Endothelial cell of umbilical vein (primary cell): ENCODE measurements at regions not wholly inside any gene's neighbourhood (a gene's known extent, or its start where the extent isn't known, plus 50 kb on each side); places are given as distances from the start of the nearest gene placed in this dataset.

ENCODE experiments used
- BruUV-seq: library from RNA; stranded (reverse); fragments of 400-500 nt; replicated peaks from 2 replicates; lab custom pipeline; 2021; lab: Mats Ljungman, UMichigan
- CTCF ChIA-PET: fragments of 300-600, 350-600 bp; sonication (Branson Sonifier 250); formaldehyde crosslinking; loops from one replicate; lab custom pipeline; 2021; ENCODE audit warnings: antibody characterized with exemption, inconsistent platforms; lab: Charles Lee
- POLR2A ChIA-PET: fragments of 300-600, 350-600 bp; sonication (Branson Sonifier 250); formaldehyde crosslinking; loops from one replicate; lab custom pipeline; 2021; ENCODE audit warnings: antibody characterized with exemption, inconsistent platforms; lab: Charles Lee
- DNase-seq: peaks from one replicate; pipeline ENCODE4 v3.0.0-alpha.2; 2011; ENCODE audit warnings: low read depth, low spot score
- FAIRE-seq: peaks from 2 replicates; lab custom pipeline; 2011; peaks lifted over from hg19 to GRCh38; lab: Jason Lieb, UNC
- H2AFZ ChIP-seq: 2 replicates; pipeline ENCODE4 v1.6.0; 2012; ENCODE audit warnings: low read depth, low read length, control low read depth, inconsistent platforms
- H3K27ac ChIP-seq: 2 replicates; pipeline ENCODE4 v1.5.1; 2011; ENCODE audit warnings: low read depth, mild to moderate bottlenecking, control low read depth, low read length, moderate library complexity; ENCODE audit not compliant: insufficient read depth
- H3K27me3 ChIP-seq, 2 experiments: 2 replicates each; pipeline versions ENCODE4 v1.6.0 to v1.6.1; 2011; ENCODE audit warnings: low read length in 2 of 2, mixed read lengths in 1 of 2; ENCODE audit not compliant: control insufficient read depth in 2 of 2, insufficient read depth in 2 of 2
- H3K36me3 ChIP-seq, 2 experiments: 2 replicates in 1 of 2; 3 replicates in 1 of 2; pipeline ENCODE4 v1.5.1; 2011; ENCODE audit warnings: low read length in 2 of 2, mild to moderate bottlenecking in 1 of 2, moderate library complexity in 1 of 2; ENCODE audit not compliant: control insufficient read depth in 2 of 2, insufficient read depth in 2 of 2; ENCODE audit errors: extremely low read depth in 1 of 2
- H3K4me1 ChIP-seq: 3 replicates; pipeline ENCODE4 v1.5.1; 2011; ENCODE audit warnings: mild to moderate bottlenecking, low read length; ENCODE audit not compliant: control insufficient read depth, insufficient read depth; ENCODE audit errors: extremely low read depth
- H3K4me2 ChIP-seq: 2 replicates; pipeline ENCODE4 v1.6.1; 2011; ENCODE audit warnings: low read length, control low read depth, mixed read lengths; ENCODE audit not compliant: insufficient read depth
- H3K4me3 ChIP-seq, 3 experiments: fragments of 200-600 bp in 1 of 3; sonication (generic), shearing (Covaris generic) in 1 of 3; replicated peaks in 1 of 3; 2 replicates each; pipeline ENCODE4 v1.5.1; 2011 to 2016; ENCODE audit warnings: control low read depth in 3 of 3, low read length in 3 of 3, mild to moderate bottlenecking in 2 of 3, inconsistent platforms in 1 of 3, low read depth in 1 of 3, moderate library complexity in 1 of 3; ENCODE audit not compliant: insufficient read depth in 1 of 3
- H3K79me2 ChIP-seq: 2 replicates; pipeline ENCODE4 v1.6.0; 2012; ENCODE audit warnings: low read length, inconsistent platforms; ENCODE audit not compliant: control insufficient read depth, insufficient read depth
- H3K9ac ChIP-seq: replicated peaks from 2 replicates; pipeline ENCODE3; 2011; ENCODE audit warnings: low read length, control low read depth; ENCODE audit not compliant: insufficient read depth; ENCODE audit errors: extremely low read depth
- H3K9me1 ChIP-seq: replicated peaks from 3 replicates; pipeline ENCODE4 v1.6.0; 2011; ENCODE audit warnings: mild to moderate bottlenecking, low read length; ENCODE audit not compliant: control insufficient read depth, insufficient read depth; ENCODE audit errors: extremely low read depth
- H3K9me3 ChIP-seq: replicated peaks from 2 replicates; pipeline ENCODE4 v1.5.1; 2012; ENCODE audit warnings: low read length, inconsistent platforms; ENCODE audit not compliant: control insufficient read depth, insufficient read depth
- H4K20me1 ChIP-seq: replicated peaks from 2 replicates; pipeline ENCODE3; 2011; ENCODE audit warnings: mild to moderate bottlenecking, low read length; ENCODE audit not compliant: control insufficient read depth, insufficient read depth; ENCODE audit errors: extremely low read depth
- EZH2 ChIP-seq: IDR thresholded peaks from 2 replicates; pipeline ENCODE4 v1.6.1; 2012; ENCODE audit warnings: borderline replicate concordance, low read depth, mild to moderate bottlenecking, moderate library complexity, low read length, inconsistent platforms; ENCODE audit not compliant: severe bottlenecking
- FOS ChIP-seq: IDR thresholded peaks from 2 replicates; pipeline ENCODE4 v1.6.1; 2011; ENCODE audit warnings: mild to moderate bottlenecking, low read length, moderate library complexity, borderline replicate concordance; ENCODE audit not compliant: insufficient read depth
- GATA2 ChIP-seq: IDR thresholded peaks from 2 replicates; pipeline ENCODE4 v1.7.0; 2011; ENCODE audit warnings: low read depth, mild to moderate bottlenecking, moderate library complexity, mixed read lengths, low read length; ENCODE audit not compliant: insufficient read length, insufficient read depth
- JUN ChIP-seq: IDR thresholded peaks from 2 replicates; pipeline ENCODE4 v1.6.1; 2011; ENCODE audit warnings: borderline replicate concordance, low read depth; ENCODE audit not compliant: insufficient read length, insufficient read depth
- MAX ChIP-seq: IDR thresholded peaks from 2 replicates; pipeline ENCODE4 v1.6.1; 2011; ENCODE audit not compliant: insufficient read depth, insufficient read length
- MYC ChIP-seq: IDR thresholded peaks from one replicate; pipeline ENCODE4 v1.6.1; 2011; ENCODE audit warnings: mild to moderate bottlenecking, low read depth, low read length
- POLR2A ChIP-seq: IDR thresholded peaks from 2 replicates; pipeline ENCODE4 v1.6.1; 2012; ENCODE audit warnings: low read depth, mild to moderate bottlenecking, control low read depth, low read length
- POLR2AphosphoS5 ChIP-seq: IDR thresholded peaks from 2 replicates; pipeline ENCODE4 v1.6.1; 2012; ENCODE audit warnings: low read depth, mild to moderate bottlenecking, control low read depth, low read length, moderate library complexity; ENCODE audit not compliant: insufficient read depth
- dilution Hi-C: fragments of 300-500 bp; cut with MboI; formaldehyde crosslinking; loops from one replicate; pipeline ENCODE4 v1.15.0; 2019; ENCODE audit warnings: low sequenced_read_pairs; ENCODE audit not compliant: extremely low pct_ligation_motif_present
- intact Hi-C: fragments of 100-400 bp; cut with micrococcal nuclease; formaldehyde crosslinking; loops from one replicate; pipeline ENCODE4 v1.10.0; 2022
- TF ChIP-seq, protein P1 (sequence below), 2 donors: IDR thresholded peaks; 1 replicate in 1 of 2; 2 replicates in 1 of 2; pipeline ENCODE4 v1.5.1; 2011; ENCODE audit warnings: low read length in 2 of 2, mild to moderate bottlenecking in 2 of 2, moderate library complexity in 2 of 2, control low read depth in 1 of 2, inconsistent platforms in 1 of 2, low read depth in 1 of 2; ENCODE audit not compliant: insufficient read depth in 1 of 2; ENCODE audit errors: extremely low read depth in 1 of 2

DNA sequence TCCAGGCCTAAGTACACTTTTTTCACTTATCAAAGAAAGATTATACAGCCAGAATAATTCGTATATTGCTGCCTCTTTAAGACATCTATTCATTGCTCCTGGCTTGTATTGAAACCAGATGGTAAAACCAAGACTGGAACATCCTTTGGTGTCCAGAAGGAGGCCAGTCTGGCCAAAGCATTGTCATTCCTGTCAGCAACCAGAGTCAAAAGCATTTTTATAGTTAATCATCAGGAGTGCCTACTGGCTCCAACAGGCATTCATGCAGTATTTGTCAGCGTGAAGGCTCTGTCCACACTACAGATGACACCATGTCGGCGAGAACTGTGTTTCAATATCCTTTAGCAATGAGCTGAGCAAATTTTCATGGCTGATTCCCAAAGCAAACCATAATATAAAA is 118.0 kb upstream of the G2E3 start:
- no peak overlapping the region for H3K4me3 ChIP-seq
- intact Hi-C loops (loop anchor here (5.0 kb wide), 1 partner anchor 64 kb away; no protein-coding TSS in a partner anchor), dilution Hi-C loops (no loop called here)
- no peaks in the 10 kb centered on the region for H4K20me1 ChIP-seq
- no peak for DNase-seq
- H3K9me1 ChIP-seq = no peaks in the 10 kb centered on the region
- H3K9ac ChIP-seq = no peak overlapping the region
- no peak for TF ChIP-seq JUN
- no peak for TF ChIP-seq POLR2AphosphoS5
- TF ChIP-seq, protein P1, sequence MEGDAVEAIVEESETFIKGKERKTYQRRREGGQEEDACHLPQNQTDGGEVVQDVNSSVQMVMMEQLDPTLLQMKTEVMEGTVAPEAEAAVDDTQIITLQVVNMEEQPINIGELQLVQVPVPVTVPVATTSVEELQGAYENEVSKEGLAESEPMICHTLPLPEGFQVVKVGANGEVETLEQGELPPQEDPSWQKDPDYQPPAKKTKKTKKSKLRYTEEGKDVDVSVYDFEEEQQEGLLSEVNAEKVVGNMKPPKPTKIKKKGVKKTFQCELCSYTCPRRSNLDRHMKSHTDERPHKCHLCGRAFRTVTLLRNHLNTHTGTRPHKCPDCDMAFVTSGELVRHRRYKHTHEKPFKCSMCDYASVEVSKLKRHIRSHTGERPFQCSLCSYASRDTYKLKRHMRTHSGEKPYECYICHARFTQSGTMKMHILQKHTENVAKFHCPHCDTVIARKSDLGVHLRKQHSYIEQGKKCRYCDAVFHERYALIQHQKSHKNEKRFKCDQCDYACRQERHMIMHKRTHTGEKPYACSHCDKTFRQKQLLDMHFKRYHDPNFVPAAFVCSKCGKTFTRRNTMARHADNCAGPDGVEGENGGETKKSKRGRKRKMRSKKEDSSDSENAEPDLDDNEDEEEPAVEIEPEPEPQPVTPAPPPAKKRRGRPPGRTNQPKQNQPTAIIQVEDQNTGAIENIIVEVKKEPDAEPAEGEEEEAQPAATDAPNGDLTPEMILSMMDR (IDR thresholded peaks at IDR 0.05; ENCODE audit: extremely low read depth in 1 of 2, insufficient read depth in 1 of 2, low read depth in 1 of 2, low read length in 2 of 2) = no peak
- TF ChIP-seq FOS = no peak
- no peak for TF ChIP-seq EZH2
- TF ChIP-seq GATA2 = no peak
- TF ChIP-seq MYC = no peak
- no peak for TF ChIP-seq MAX
- TF ChIP-seq POLR2A = no peak
- H2AFZ ChIP-seq = no peak overlapping the region
- no peak for FAIRE-seq
- H3K4me2 ChIP-seq = no peak overlapping the region
- no TSS peak for BruUV-seq
- peaks cover 0 to 5% of the 10 kb centered on the region in 2 experiments for H3K27me3 ChIP-seq
- no peaks in the 10 kb centered on the region for H3K36me3 ChIP-seq
- no peaks in the 10 kb centered on the region for H3K9me3 ChIP-seq
- ChIA-PET POLR2A (no interaction called here), CTCF (no interaction called here)
- H3K79me2 ChIP-seq = no peaks in the 10 kb centered on the region
- no peak overlapping the region for H3K27ac ChIP-seq
- H3K4me1 ChIP-seq = no peaks in the 10 kb centered on the region
